ENCODE measurements at regions not wholly inside any gene's neighbourhood (a gene's known extent, or its start where the extent isn't known, plus 50 kb on each side); places are given as distances from the start of the nearest gene placed in this dataset.

DNA sequence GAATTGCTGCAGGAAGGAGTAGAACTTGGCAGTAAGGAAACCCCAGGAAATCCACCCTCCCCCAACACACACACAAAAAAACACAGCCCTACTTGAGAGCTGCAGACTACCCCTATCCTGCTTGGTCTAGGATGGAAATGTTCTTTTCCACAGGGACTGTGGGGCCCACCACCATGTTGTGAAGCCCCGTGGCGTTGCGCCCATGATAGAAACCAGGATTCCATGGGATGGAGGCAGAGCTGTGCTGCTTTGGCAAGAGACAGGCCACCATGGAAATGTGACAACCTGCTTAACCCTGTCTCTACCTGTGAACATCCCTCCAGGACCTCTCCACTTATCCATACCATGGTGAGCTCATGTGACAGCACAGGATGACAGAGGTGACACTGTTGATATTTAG, 121.1 kb upstream of the NGF start:
- no peaks in the 10 kb centered on the region for H3K36me3 Mint-ChIP-seq (ENCODE audit: low read depth)
- no peak for DNase-seq (ENCODE audit: low spot score)
- no peak overlapping the region for H3K4me3 Mint-ChIP-seq (ENCODE audit: unreplicated experiment)
- H3K9me3 Mint-ChIP-seq (ENCODE audit: low read depth), result no peaks in the 10 kb centered on the region
- H3K27me3 Mint-ChIP-seq (ENCODE audit: low read depth), result no peaks in the 10 kb centered on the region
- TF ChIP-seq, protein P1, sequence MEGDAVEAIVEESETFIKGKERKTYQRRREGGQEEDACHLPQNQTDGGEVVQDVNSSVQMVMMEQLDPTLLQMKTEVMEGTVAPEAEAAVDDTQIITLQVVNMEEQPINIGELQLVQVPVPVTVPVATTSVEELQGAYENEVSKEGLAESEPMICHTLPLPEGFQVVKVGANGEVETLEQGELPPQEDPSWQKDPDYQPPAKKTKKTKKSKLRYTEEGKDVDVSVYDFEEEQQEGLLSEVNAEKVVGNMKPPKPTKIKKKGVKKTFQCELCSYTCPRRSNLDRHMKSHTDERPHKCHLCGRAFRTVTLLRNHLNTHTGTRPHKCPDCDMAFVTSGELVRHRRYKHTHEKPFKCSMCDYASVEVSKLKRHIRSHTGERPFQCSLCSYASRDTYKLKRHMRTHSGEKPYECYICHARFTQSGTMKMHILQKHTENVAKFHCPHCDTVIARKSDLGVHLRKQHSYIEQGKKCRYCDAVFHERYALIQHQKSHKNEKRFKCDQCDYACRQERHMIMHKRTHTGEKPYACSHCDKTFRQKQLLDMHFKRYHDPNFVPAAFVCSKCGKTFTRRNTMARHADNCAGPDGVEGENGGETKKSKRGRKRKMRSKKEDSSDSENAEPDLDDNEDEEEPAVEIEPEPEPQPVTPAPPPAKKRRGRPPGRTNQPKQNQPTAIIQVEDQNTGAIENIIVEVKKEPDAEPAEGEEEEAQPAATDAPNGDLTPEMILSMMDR (IDR thresholded peaks at IDR 0.05), result no peak
- H3K27ac Mint-ChIP-seq (ENCODE audit: unreplicated experiment), result no peak overlapping the region
- peaks cover 13% of the 10 kb centered on the region for H3K4me1 Mint-ChIP-seq (ENCODE audit: low read depth)

DNA sequence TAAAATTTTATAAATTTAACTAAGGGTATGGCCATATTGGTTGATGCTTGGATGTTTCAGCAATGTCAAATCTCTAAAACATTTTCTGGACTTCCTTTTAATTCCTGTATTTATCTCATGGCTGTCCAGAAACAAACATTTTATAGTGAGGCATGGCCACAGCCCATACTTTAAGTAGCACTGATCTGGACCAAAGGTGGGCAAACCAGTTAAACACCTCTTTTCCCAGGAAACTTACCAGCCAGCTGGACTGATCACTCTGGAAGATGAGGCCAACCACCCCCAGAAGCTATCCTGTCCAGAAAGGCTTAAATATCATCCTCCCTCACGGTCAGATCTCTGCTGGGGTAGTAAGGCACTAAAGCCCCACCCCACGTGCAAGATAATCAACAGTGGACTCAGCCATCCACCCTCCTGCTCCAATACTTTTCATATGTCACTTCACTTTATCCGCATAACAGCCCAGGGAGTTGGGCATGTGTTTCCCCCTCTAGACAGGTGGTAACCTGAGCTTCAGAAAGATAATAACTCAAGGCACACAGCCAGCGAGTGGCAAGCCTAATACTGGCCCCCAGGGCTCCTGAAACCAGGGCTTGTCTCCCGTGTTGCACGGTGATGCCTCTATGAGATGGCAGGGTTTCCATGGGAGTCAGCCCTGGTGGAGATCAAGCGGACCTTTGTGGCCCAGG, 120.5 kb upstream of the NGF start:
- Mint-ChIP-seq H3K4me1 (ENCODE audit: low read depth) (peaks cover 13% of the 10 kb centered on the region), H3K4me3 (ENCODE audit: unreplicated experiment) (no peak overlapping the region), H3K27me3 (ENCODE audit: low read depth) (no peaks in the 10 kb centered on the region), H3K36me3 (ENCODE audit: low read depth) (no peaks in the 10 kb centered on the region), H3K27ac (ENCODE audit: unreplicated experiment) (no peak overlapping the region), H3K9me3 (ENCODE audit: low read depth) (no peaks in the 10 kb centered on the region)
- TF ChIP-seq, protein P1 (IDR thresholded peaks at IDR 0.05), result no peak
- DNase-seq (ENCODE audit: low spot score), result no peak

DNA sequence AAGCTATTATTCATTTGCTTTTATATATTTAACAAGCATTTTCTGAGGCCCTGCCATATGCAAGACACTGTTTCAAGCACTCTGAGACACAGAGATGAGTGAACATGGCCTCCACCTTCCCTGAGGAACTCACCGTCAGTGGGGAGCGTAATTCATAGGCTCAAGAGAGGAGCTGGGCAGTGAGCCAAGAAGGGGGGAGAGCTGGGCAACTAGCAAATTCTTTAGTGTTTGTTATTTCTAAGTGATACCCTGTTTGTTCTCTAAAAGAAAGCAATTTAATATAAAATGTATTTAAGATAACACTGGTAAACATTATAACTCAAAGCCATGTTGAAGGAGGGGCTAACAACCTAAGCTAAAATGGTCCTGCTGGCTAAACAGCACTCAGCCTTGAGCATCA, 119.2 kb upstream of the NGF start:
- Mint-ChIP-seq H3K27me3 (ENCODE audit: low read depth) (no peaks in the 10 kb centered on the region), H3K4me3 (ENCODE audit: unreplicated experiment) (no peak overlapping the region), H3K4me1 (ENCODE audit: low read depth) (peaks cover 13% of the 10 kb centered on the region), H3K27ac (ENCODE audit: unreplicated experiment) (no peak overlapping the region), H3K9me3 (ENCODE audit: low read depth) (no peaks in the 10 kb centered on the region), H3K36me3 (ENCODE audit: low read depth) (no peaks in the 10 kb centered on the region)
- TF ChIP-seq, protein P1 (IDR thresholded peaks at IDR 0.05), result no peak
- no peak for DNase-seq (ENCODE audit: low spot score)

DNA sequence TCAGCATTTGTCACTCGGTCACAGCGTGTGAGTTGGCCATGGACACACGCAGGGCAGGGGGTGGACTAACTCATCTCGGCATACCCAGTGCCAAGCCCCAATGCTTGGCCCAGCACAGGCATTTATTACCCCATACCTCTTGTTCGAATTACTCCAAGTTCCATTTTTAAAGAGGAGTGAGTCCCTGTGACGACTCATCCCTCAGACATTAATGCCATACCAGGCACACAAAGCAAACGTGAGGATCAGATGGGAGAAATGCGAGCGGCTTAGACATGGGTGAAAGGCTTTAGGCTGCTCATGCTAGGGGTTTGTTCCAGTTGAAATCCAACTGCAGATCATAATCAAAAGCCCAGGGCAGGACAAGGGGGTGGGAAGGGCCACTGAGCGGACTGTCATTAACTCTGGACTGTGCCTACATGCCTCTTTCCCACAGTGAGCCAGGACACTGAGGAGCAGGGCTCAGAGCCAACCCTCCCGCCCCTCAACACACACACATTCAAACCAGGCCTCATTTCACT, 118.5 kb upstream of the NGF start:
- Mint-ChIP-seq H3K36me3 (ENCODE audit: low read depth) (no peaks in the 10 kb centered on the region), H3K9me3 (ENCODE audit: low read depth) (no peaks in the 10 kb centered on the region), H3K27ac (ENCODE audit: unreplicated experiment) (peak overlapping the region; percentile 81), H3K4me1 (ENCODE audit: low read depth) (peaks cover 13% of the 10 kb centered on the region), H3K4me3 (ENCODE audit: unreplicated experiment) (no peak overlapping the region), H3K27me3 (ENCODE audit: low read depth) (no peaks in the 10 kb centered on the region)
- TF ChIP-seq, protein P1 (IDR thresholded peaks at IDR 0.05), result no peak
- no peak for DNase-seq (ENCODE audit: low spot score)

DNA sequence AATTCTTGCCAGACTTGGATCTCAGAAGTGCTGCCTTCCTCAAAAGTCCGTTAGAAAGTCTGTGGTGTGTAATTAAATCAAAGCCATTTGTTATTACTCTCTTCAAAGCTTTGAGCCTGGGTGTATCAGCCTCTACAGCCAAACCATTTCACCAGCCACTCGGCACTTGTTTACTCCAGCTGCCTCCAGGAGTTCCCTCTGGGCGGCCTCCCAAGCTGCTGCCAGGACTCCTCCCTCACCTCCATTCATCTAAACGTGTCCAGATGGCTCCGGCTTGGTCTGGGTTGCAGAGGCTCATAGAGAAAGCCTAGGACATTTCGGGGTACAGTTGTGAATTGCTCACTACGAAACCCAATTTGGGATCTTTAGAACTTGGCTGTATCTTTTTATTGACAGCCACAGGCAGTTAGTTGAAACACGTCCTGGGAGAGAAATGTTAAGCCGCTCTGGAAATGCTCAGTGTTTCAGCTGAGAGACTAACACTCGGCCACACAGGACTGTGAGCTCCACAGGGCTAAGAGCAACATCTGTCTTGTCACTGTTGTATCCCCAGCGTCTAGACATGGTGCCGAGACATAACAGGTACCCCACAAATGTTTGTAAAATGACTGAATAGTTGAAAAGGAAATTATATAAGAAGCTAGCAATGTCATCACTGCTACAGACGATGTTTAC, 116.9 kb upstream of the NGF start:
- TF ChIP-seq, protein P1 (IDR thresholded peaks at IDR 0.05), result no peak
- H3K27ac Mint-ChIP-seq (ENCODE audit: unreplicated experiment), result no peak overlapping the region

More for the DNA sequence above, 116.9 kb upstream of the NGF start:
- DNase-seq (ENCODE audit: low spot score), result no peak
- no peaks in the 10 kb centered on the region for H3K36me3 Mint-ChIP-seq (ENCODE audit: low read depth)
- H3K4me3 Mint-ChIP-seq (ENCODE audit: unreplicated experiment), result no peak overlapping the region
- H3K27me3 Mint-ChIP-seq (ENCODE audit: low read depth), result no peaks in the 10 kb centered on the region
- H3K9me3 Mint-ChIP-seq (ENCODE audit: low read depth), result peaks cover 5% of the 10 kb centered on the region
- peaks cover 13% of the 10 kb centered on the region for H3K4me1 Mint-ChIP-seq (ENCODE audit: low read depth)
